Gastroesophageal sphincter (tissue), 4 donors: ENCODE measurements at regions not wholly inside any gene's neighbourhood (a gene's known extent, or its start where the extent isn't known, plus 50 kb on each side); places are given as distances from the start of the nearest gene placed in this dataset.

ENCODE experiments used
- ATAC-seq: fragments of 150-250 bp; one replicate; pipeline ENCODE4 v1.9.1; 2016; ENCODE audit warnings: mild to moderate bottlenecking, moderate library complexity
- H3K27ac ChIP-seq, 4 donors: fragments of 200-600 bp; sonication (generic) in 3 of 4; 1 replicate in 3 of 4; 2 replicates in 1 of 4; pipeline ENCODE4 v1.5.1; 2016 to 2019
- H3K27me3 ChIP-seq: fragments of 200-600 bp; sonication (generic); one replicate; pipeline ENCODE4 v1.5.1; 2019
- H3K36me3 ChIP-seq, 2 donors: fragments of 200-600 bp; sonication (generic); one replicate each; pipeline ENCODE4 v1.5.1; 2019; ENCODE audit warnings: control low read depth in 1 of 2
- H3K4me1 ChIP-seq, 3 donors: fragments of 200-600 bp; sonication (generic); 1 replicate in 2 of 3; 2 replicates in 1 of 3; pipeline ENCODE4 v1.5.1; 2016 to 2019; ENCODE audit warnings: control low read depth in 2 of 3
- H3K4me3 ChIP-seq, 2 donors: fragments of 200-600 bp; sonication (generic); one replicate each; pipeline ENCODE4 v1.5.1; 2019; ENCODE audit warnings: mild to moderate bottlenecking in 1 of 2, moderate library complexity in 1 of 2
- H3K9me3 ChIP-seq, 3 donors: fragments of 200-600 bp; sonication (generic); one replicate each; pipeline ENCODE4 v1.5.1; 2017 to 2019; ENCODE audit warnings: control low read depth in 2 of 3
- CTCF ChIP-seq, 4 experiments: fragments of 200-600 bp in 2 of 4; fragments of 450-650 bp in 2 of 4; sonication (generic) in 1 of 4; IDR thresholded peaks; one replicate each; pipeline ENCODE4 v1.5.1; 2017 to 2019; ENCODE audit warnings: antibody characterized with exemption in 4 of 4, mild to moderate bottlenecking in 2 of 4, moderate library complexity in 2 of 4
- EP300 ChIP-seq: sonication (generic); formaldehyde crosslinking; IDR thresholded peaks from one replicate; pipeline ENCODE4 v1.6.1; 2017; ENCODE audit warnings: antibody characterized with exemption, mild to moderate bottlenecking
- POLR2A ChIP-seq, 2 donors: fragments of 450-650 bp; IDR thresholded peaks; one replicate each; pipeline ENCODE4 v1.6.1; 2017; ENCODE audit warnings: antibody characterized with exemption in 2 of 2, mild to moderate bottlenecking in 2 of 2, moderate library complexity in 1 of 2
- POLR2AphosphoS5 ChIP-seq: sonication (generic); formaldehyde crosslinking; IDR thresholded peaks from one replicate; pipeline ENCODE4 v1.6.1; 2017; ENCODE audit warnings: antibody characterized with exemption
- WGBS, 2 donors: methylation state at CpG; one replicate each; pipeline ENCODE4 v1.1.5; 2018; ENCODE audit warnings: low coverage in 1 of 2; 5-methylcytosine and 5-hydroxymethylcytosine counted together

GRCh38 chr12:39028382-39028781, 123.0 kb upstream of the CPNE8 start:
- 57 to 80% methylated on average over 1 of the region's 1 CpG for WGBS, 2 donors
- TF ChIP-seq POLR2AphosphoS5 (no peak), EP300 (no peak), POLR2A (IDR thresholded peaks at IDR 0.05) (no peak), CTCF (IDR thresholded peaks at IDR 0.05) (no peak)

GRCh38 chr12:39012870-39013269, 107.5 kb upstream of the CPNE8 start:
- no peak overlapping the region for H3K27ac ChIP-seq
- no peaks in the 10 kb centered on the region for H3K36me3 ChIP-seq
- ATAC-seq: no peak
- no peaks in the 10 kb centered on the region for H3K4me1 ChIP-seq
- H3K4me3 ChIP-seq: no peak overlapping the region
- WGBS, 2 donors: 20 to 58% methylated on average over 1 of the region's 1 CpG
- no peaks in the 10 kb centered on the region for H3K27me3 ChIP-seq
- TF ChIP-seq EP300 (no peak), POLR2AphosphoS5 (no peak), POLR2A (IDR thresholded peaks at IDR 0.05) (no peak), CTCF (IDR thresholded peaks at IDR 0.05) (no peak)
- H3K9me3 ChIP-seq: no peaks in the 10 kb centered on the region

More at GRCh38 chr12:39028382-39028781, 123.0 kb upstream of the CPNE8 start:
- Histone ChIP-seq H3K9me3 (no peaks in the 10 kb centered on the region), H3K4me3 (no peak overlapping the region), H3K27me3 (no peaks in the 10 kb centered on the region), H3K36me3 (no peaks in the 10 kb centered on the region), H3K27ac (no peak overlapping the region), H3K4me1 (no peaks in the 10 kb centered on the region)
- no peak for ATAC-seq

GRCh38 chr12:39011166-39011565, 105.8 kb upstream of the CPNE8 start:
- no peak for ATAC-seq
- H3K36me3 ChIP-seq: no peaks in the 10 kb centered on the region

GRCh38 chr12:39010406-39010805, 105.0 kb upstream of the CPNE8 start:
- no peaks in the 10 kb centered on the region for H3K4me1 ChIP-seq
- H3K4me3 ChIP-seq: no peak overlapping the region
- no peaks in the 10 kb centered on the region for H3K9me3 ChIP-seq
- no peaks in the 10 kb centered on the region for H3K36me3 ChIP-seq
- no peak overlapping the region for H3K27ac ChIP-seq
- no peak for ATAC-seq
- 54 to 56% methylated on average over 1 of the region's 1 CpG for whole genome bisulfite sequencing, 2 donors
- TF ChIP-seq CTCF (IDR thresholded peaks at IDR 0.05) (no peak), POLR2A (IDR thresholded peaks at IDR 0.05) (no peak), POLR2AphosphoS5 (no peak), EP300 (no peak)
- H3K27me3 ChIP-seq: no peaks in the 10 kb centered on the region

More at GRCh38 chr12:39011166-39011565, 105.8 kb upstream of the CPNE8 start:
- H3K4me1 ChIP-seq: no peaks in the 10 kb centered on the region
- WGBS, 2 donors: 42 to 46% methylated on average over 2 of the region's 2 CpGs
- H3K27ac ChIP-seq: no peak overlapping the region
- no peaks in the 10 kb centered on the region for H3K27me3 ChIP-seq
- TF ChIP-seq POLR2AphosphoS5: no peak
- TF ChIP-seq CTCF (IDR thresholded peaks at IDR 0.05): no peak
- no peak overlapping the region for H3K4me3 ChIP-seq
- no peaks in the 10 kb centered on the region for H3K9me3 ChIP-seq

- TF ChIP-seq POLR2AphosphoS5 (no peak), EP300 (no peak), CTCF (IDR thresholded peaks at IDR 0.05) (no peak), POLR2A (IDR thresholded peaks at IDR 0.05) (no peak)
- ATAC-seq: no peak
- Histone ChIP-seq H3K27ac (no peak overlapping the region), H3K4me3 (no peak overlapping the region), H3K36me3 (no peaks in the 10 kb centered on the region), H3K27me3 (no peaks in the 10 kb centered on the region), H3K4me1 (no peaks in the 10 kb centered on the region), H3K9me3 (no peaks in the 10 kb centered on the region)
- whole genome bisulfite sequencing, 2 donors: 73 to 89% methylated on average over 1 to 3 of the region's 3 CpGs
These were observed 102.2 kb upstream of the CPNE8 start for GRCh38 chr12:39007619-39008018.
